Endothelial cell of umbilical vein (primary cell): ENCODE measurements at regions not wholly inside any gene's neighbourhood (a gene's known extent, or its start where the extent isn't known, plus 50 kb on each side); places are given as distances from the start of the nearest gene placed in this dataset.

ENCODE experiments used
- BruUV-seq: library from RNA; stranded (reverse); fragments of 400-500 nt; replicated peaks from 2 replicates; lab custom pipeline; 2021; lab: Mats Ljungman, UMichigan
- CTCF ChIA-PET: fragments of 300-600, 350-600 bp; sonication (Branson Sonifier 250); formaldehyde crosslinking; loops from one replicate; lab custom pipeline; 2021; ENCODE audit warnings: antibody characterized with exemption, inconsistent platforms; lab: Charles Lee
- POLR2A ChIA-PET: fragments of 300-600, 350-600 bp; sonication (Branson Sonifier 250); formaldehyde crosslinking; loops from one replicate; lab custom pipeline; 2021; ENCODE audit warnings: antibody characterized with exemption, inconsistent platforms; lab: Charles Lee
- DNase-seq: peaks from one replicate; pipeline ENCODE4 v3.0.0-alpha.2; 2011; ENCODE audit warnings: low read depth, low spot score
- FAIRE-seq: peaks from 2 replicates; lab custom pipeline; 2011; peaks lifted over from hg19 to GRCh38; lab: Jason Lieb, UNC
- H2AFZ ChIP-seq: 2 replicates; pipeline ENCODE4 v1.6.0; 2012; ENCODE audit warnings: low read depth, low read length, control low read depth, inconsistent platforms
- H3K27ac ChIP-seq: 2 replicates; pipeline ENCODE4 v1.5.1; 2011; ENCODE audit warnings: low read depth, mild to moderate bottlenecking, control low read depth, low read length, moderate library complexity; ENCODE audit not compliant: insufficient read depth
- H3K27me3 ChIP-seq, 2 experiments: 2 replicates each; pipeline versions ENCODE4 v1.6.0 to v1.6.1; 2011; ENCODE audit warnings: low read length in 2 of 2, mixed read lengths in 1 of 2; ENCODE audit not compliant: control insufficient read depth in 2 of 2, insufficient read depth in 2 of 2
- H3K36me3 ChIP-seq, 2 experiments: 2 replicates in 1 of 2; 3 replicates in 1 of 2; pipeline ENCODE4 v1.5.1; 2011; ENCODE audit warnings: low read length in 2 of 2, mild to moderate bottlenecking in 1 of 2, moderate library complexity in 1 of 2; ENCODE audit not compliant: control insufficient read depth in 2 of 2, insufficient read depth in 2 of 2; ENCODE audit errors: extremely low read depth in 1 of 2
- H3K4me1 ChIP-seq: 3 replicates; pipeline ENCODE4 v1.5.1; 2011; ENCODE audit warnings: mild to moderate bottlenecking, low read length; ENCODE audit not compliant: control insufficient read depth, insufficient read depth; ENCODE audit errors: extremely low read depth
- H3K4me2 ChIP-seq: 2 replicates; pipeline ENCODE4 v1.6.1; 2011; ENCODE audit warnings: low read length, control low read depth, mixed read lengths; ENCODE audit not compliant: insufficient read depth
- H3K4me3 ChIP-seq, 3 experiments: fragments of 200-600 bp in 1 of 3; sonication (generic), shearing (Covaris generic) in 1 of 3; replicated peaks in 1 of 3; 2 replicates each; pipeline ENCODE4 v1.5.1; 2011 to 2016; ENCODE audit warnings: control low read depth in 3 of 3, low read length in 3 of 3, mild to moderate bottlenecking in 2 of 3, inconsistent platforms in 1 of 3, low read depth in 1 of 3, moderate library complexity in 1 of 3; ENCODE audit not compliant: insufficient read depth in 1 of 3
- H3K79me2 ChIP-seq: 2 replicates; pipeline ENCODE4 v1.6.0; 2012; ENCODE audit warnings: low read length, inconsistent platforms; ENCODE audit not compliant: control insufficient read depth, insufficient read depth
- H3K9ac ChIP-seq: replicated peaks from 2 replicates; pipeline ENCODE3; 2011; ENCODE audit warnings: low read length, control low read depth; ENCODE audit not compliant: insufficient read depth; ENCODE audit errors: extremely low read depth
- H3K9me1 ChIP-seq: replicated peaks from 3 replicates; pipeline ENCODE4 v1.6.0; 2011; ENCODE audit warnings: mild to moderate bottlenecking, low read length; ENCODE audit not compliant: control insufficient read depth, insufficient read depth; ENCODE audit errors: extremely low read depth
- H3K9me3 ChIP-seq: replicated peaks from 2 replicates; pipeline ENCODE4 v1.5.1; 2012; ENCODE audit warnings: low read length, inconsistent platforms; ENCODE audit not compliant: control insufficient read depth, insufficient read depth
- H4K20me1 ChIP-seq: replicated peaks from 2 replicates; pipeline ENCODE3; 2011; ENCODE audit warnings: mild to moderate bottlenecking, low read length; ENCODE audit not compliant: control insufficient read depth, insufficient read depth; ENCODE audit errors: extremely low read depth
- EZH2 ChIP-seq: IDR thresholded peaks from 2 replicates; pipeline ENCODE4 v1.6.1; 2012; ENCODE audit warnings: borderline replicate concordance, low read depth, mild to moderate bottlenecking, moderate library complexity, low read length, inconsistent platforms; ENCODE audit not compliant: severe bottlenecking
- FOS ChIP-seq: IDR thresholded peaks from 2 replicates; pipeline ENCODE4 v1.6.1; 2011; ENCODE audit warnings: mild to moderate bottlenecking, low read length, moderate library complexity, borderline replicate concordance; ENCODE audit not compliant: insufficient read depth
- GATA2 ChIP-seq: IDR thresholded peaks from 2 replicates; pipeline ENCODE4 v1.7.0; 2011; ENCODE audit warnings: low read depth, mild to moderate bottlenecking, moderate library complexity, mixed read lengths, low read length; ENCODE audit not compliant: insufficient read length, insufficient read depth
- JUN ChIP-seq: IDR thresholded peaks from 2 replicates; pipeline ENCODE4 v1.6.1; 2011; ENCODE audit warnings: borderline replicate concordance, low read depth; ENCODE audit not compliant: insufficient read length, insufficient read depth
- MAX ChIP-seq: IDR thresholded peaks from 2 replicates; pipeline ENCODE4 v1.6.1; 2011; ENCODE audit not compliant: insufficient read depth, insufficient read length
- MYC ChIP-seq: IDR thresholded peaks from one replicate; pipeline ENCODE4 v1.6.1; 2011; ENCODE audit warnings: mild to moderate bottlenecking, low read depth, low read length
- POLR2A ChIP-seq: IDR thresholded peaks from 2 replicates; pipeline ENCODE4 v1.6.1; 2012; ENCODE audit warnings: low read depth, mild to moderate bottlenecking, control low read depth, low read length
- POLR2AphosphoS5 ChIP-seq: IDR thresholded peaks from 2 replicates; pipeline ENCODE4 v1.6.1; 2012; ENCODE audit warnings: low read depth, mild to moderate bottlenecking, control low read depth, low read length, moderate library complexity; ENCODE audit not compliant: insufficient read depth
- dilution Hi-C: fragments of 300-500 bp; cut with MboI; formaldehyde crosslinking; loops from one replicate; pipeline ENCODE4 v1.15.0; 2019; ENCODE audit warnings: low sequenced_read_pairs; ENCODE audit not compliant: extremely low pct_ligation_motif_present
- intact Hi-C: fragments of 100-400 bp; cut with micrococcal nuclease; formaldehyde crosslinking; loops from one replicate; pipeline ENCODE4 v1.10.0; 2022

DNA sequence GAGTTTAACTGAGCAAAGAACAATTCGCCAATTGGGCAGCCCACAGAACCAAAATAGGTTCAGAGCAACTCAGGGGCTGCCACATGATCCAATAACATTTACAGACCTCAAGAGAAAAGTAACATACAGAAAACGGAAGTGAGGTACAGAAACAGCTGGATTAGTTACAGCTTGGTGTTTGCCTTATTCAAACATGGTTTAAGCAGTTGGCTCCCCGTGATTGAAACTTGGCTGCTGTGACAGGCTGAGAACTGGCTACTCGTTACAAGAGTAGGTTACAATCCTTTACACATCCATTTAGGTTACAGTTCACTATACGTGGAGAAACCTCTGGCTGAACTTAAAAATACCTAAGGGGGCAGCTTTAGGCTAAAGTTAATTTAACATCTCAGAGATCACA, 673.1 kb upstream of the PHF14 start:
- DNase-seq, result no peak
- H3K9ac ChIP-seq, result no peak overlapping the region
- FAIRE-seq, result no peak
- H4K20me1 ChIP-seq, result no peaks in the 10 kb centered on the region
- H3K79me2 ChIP-seq, result no peaks in the 10 kb centered on the region
- dilution Hi-C loops, result no loop called here
- H3K27me3 ChIP-seq, result no peaks in the 10 kb centered on the region
- ChIA-PET POLR2A (no interaction called here), CTCF (no interaction called here)
- H3K4me3 ChIP-seq, result no peak overlapping the region
- H3K9me1 ChIP-seq, result no peaks in the 10 kb centered on the region
- H3K27ac ChIP-seq, result no peak overlapping the region
- H3K4me2 ChIP-seq, result no peak overlapping the region
- no peak overlapping the region for H2AFZ ChIP-seq
- BruUV-seq, result no TSS peak
- intact Hi-C loops, result no loop called here
- no peaks in the 10 kb centered on the region for H3K9me3 ChIP-seq
- no peaks in the 10 kb centered on the region for H3K36me3 ChIP-seq
- no peaks in the 10 kb centered on the region for H3K4me1 ChIP-seq
- no peak for TF ChIP-seq POLR2AphosphoS5
- no peak for TF ChIP-seq EZH2
- no peak for TF ChIP-seq FOS

DNA sequence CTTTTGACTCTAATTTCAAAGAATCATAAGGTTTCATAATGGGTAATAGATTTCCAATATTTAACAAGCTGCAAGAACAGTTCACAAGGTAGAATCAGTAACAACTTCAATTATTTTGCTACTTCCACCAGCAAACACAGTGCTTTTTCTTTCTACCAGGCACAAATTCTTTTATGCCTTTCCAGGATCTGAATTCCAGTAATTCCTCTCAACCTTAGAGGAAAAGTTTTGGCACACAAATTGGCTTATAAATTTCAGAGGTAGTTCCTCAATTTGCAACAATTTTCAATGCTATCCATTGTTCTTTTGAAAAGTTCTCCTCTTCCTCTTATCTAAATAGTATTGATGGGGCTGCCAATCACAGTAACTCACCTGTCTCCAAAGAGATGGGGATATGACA, 665.4 kb upstream of the PHF14 start:
- no TSS peak for BruUV-seq
- H4K20me1 ChIP-seq, result no peaks in the 10 kb centered on the region
- no peaks in the 10 kb centered on the region for H3K9me1 ChIP-seq
- no peaks in the 10 kb centered on the region for H3K9me3 ChIP-seq
- POLR2A ChIA-PET, result no interaction called here
- TF ChIP-seq GATA2 (no peak), JUN (no peak), MYC (no peak), MAX (no peak), POLR2A (no peak), POLR2AphosphoS5 (no peak), EZH2 (no peak), FOS (no peak)
- no peak for FAIRE-seq
- no peak overlapping the region for H3K9ac ChIP-seq
- no peak for DNase-seq
- H3K4me2 ChIP-seq, result no peak overlapping the region
- H3K79me2 ChIP-seq, result no peaks in the 10 kb centered on the region
- no peak overlapping the region for H3K4me3 ChIP-seq
- no peak overlapping the region for H3K27ac ChIP-seq
- intact Hi-C loops (no loop called here), dilution Hi-C loops (no loop called here)
- H3K36me3 ChIP-seq, result no peaks in the 10 kb centered on the region
- CTCF ChIA-PET, result no interaction called here
- no peaks in the 10 kb centered on the region for H3K27me3 ChIP-seq
- no peak overlapping the region for H2AFZ ChIP-seq
- H3K4me1 ChIP-seq, result no peaks in the 10 kb centered on the region
